OCI-LY3 (cell line): ENCODE measurements at regions not wholly inside any gene's neighbourhood (a gene's known extent, or its start where the extent isn't known, plus 50 kb on each side); places are given as distances from the start of the nearest gene placed in this dataset.

Source experiments
- H2AFZ ChIP-seq: fragments of 200-600, 300-600 bp; shearing (Covaris generic); 2 replicates; pipeline ENCODE4 v1.6.0; 2014; ENCODE audit warnings: antibody characterized with exemption, low read depth, low read length
- H3K27ac ChIP-seq: fragments of 200-600, 300-600 bp; sonication (generic); 2 replicates; pipeline ENCODE4 v1.5.1; 2014; ENCODE audit warnings: mild to moderate bottlenecking, low read length, moderate library complexity, mixed read lengths
- H3K27me3 ChIP-seq: fragments of 200-600, 300-600 bp; sonication (generic); 2 replicates; pipeline ENCODE4 v1.6.1; 2014; ENCODE audit warnings: low read depth, low read length, mixed read lengths
- H3K36me3 ChIP-seq: fragments of 200-600, 300-600 bp; sonication (generic); replicated peaks from 2 replicates; pipeline ENCODE3; 2014; ENCODE audit warnings: low read depth, low read length, mixed read lengths
- H3K4me1 ChIP-seq: fragments of 300-600, 200-600 bp; sonication (generic); 2 replicates; pipeline ENCODE4 v1.6.1; 2014; ENCODE audit warnings: low read length, mixed read lengths
- H3K4me2 ChIP-seq: fragments of 200-600, 300-600 bp; sonication (generic); 2 replicates; pipeline ENCODE4 v1.6.1; 2014; ENCODE audit warnings: low read length, mixed read lengths
- H3K4me3 ChIP-seq: fragments of 300-600, 200-600 bp; sonication (generic); 2 replicates; pipeline ENCODE4 v1.5.1; 2014; ENCODE audit warnings: antibody characterized with exemption, mild to moderate bottlenecking, low read length, moderate library complexity
- H3K79me2 ChIP-seq: fragments of 300-600, 200-600 bp; shearing (Covaris generic); 2 replicates; pipeline ENCODE4 v1.6.1; 2014; ENCODE audit warnings: mild to moderate bottlenecking, low read length, mixed read lengths
- H3K9ac ChIP-seq: fragments of 300-600, 200-600 bp; shearing (Covaris generic); 2 replicates; pipeline ENCODE4 v1.6.0; 2014; ENCODE audit warnings: mild to moderate bottlenecking, low read length, moderate library complexity
- H3K9me3 ChIP-seq: fragments of 200-600, 300-600 bp; shearing (Covaris generic); 2 replicates; pipeline ENCODE4 v1.6.1; 2014; ENCODE audit warnings: low read length, mixed read lengths; ENCODE audit not compliant: insufficient read depth
- H4K20me1 ChIP-seq: fragments of 200-600, 300-600 bp; sonication (generic); 2 replicates; pipeline ENCODE4 v1.6.1; 2016; ENCODE audit warnings: low read length, mixed read lengths; ENCODE audit not compliant: insufficient read depth
- CTCF ChIP-seq: fragments of 200-600, 300-600 bp; sonication (generic); IDR thresholded peaks from 2 replicates; pipeline ENCODE4 v1.5.1; 2014; ENCODE audit warnings: antibody characterized with exemption, low read length, low read depth
- EZH2phosphoT487 ChIP-seq: fragments of 200-600 bp; shearing (Covaris generic); IDR thresholded peaks from 2 replicates; pipeline ENCODE4 v1.6.1; 2018; ENCODE audit warnings: antibody characterized with exemption, mixed run types, low read depth

- H3K4me3 ChIP-seq = no peak overlapping the region
- no peaks in the 10 kb centered on the region for H3K79me2 ChIP-seq
- no peak for TF ChIP-seq CTCF
- TF ChIP-seq EZH2phosphoT487 = no peak
- no peak overlapping the region for H3K27ac ChIP-seq
- H3K36me3 ChIP-seq = no peaks in the 10 kb centered on the region
- peaks cover 29% of the 10 kb centered on the region for H3K27me3 ChIP-seq
- H3K9ac ChIP-seq = no peak overlapping the region
- H3K4me1 ChIP-seq = peaks cover 3% of the 10 kb centered on the region; the same call in 1 of the 2 replicates
- no peaks in the 10 kb centered on the region for H3K9me3 ChIP-seq
- H2AFZ ChIP-seq = no peak overlapping the region
- H3K4me2 ChIP-seq = no peak overlapping the region
- H4K20me1 ChIP-seq = no peaks in the 10 kb centered on the region
Measured at GRCh38 chr6:167505199-167505598, 180.3 kb downstream of the TTLL2 start.

DNA sequence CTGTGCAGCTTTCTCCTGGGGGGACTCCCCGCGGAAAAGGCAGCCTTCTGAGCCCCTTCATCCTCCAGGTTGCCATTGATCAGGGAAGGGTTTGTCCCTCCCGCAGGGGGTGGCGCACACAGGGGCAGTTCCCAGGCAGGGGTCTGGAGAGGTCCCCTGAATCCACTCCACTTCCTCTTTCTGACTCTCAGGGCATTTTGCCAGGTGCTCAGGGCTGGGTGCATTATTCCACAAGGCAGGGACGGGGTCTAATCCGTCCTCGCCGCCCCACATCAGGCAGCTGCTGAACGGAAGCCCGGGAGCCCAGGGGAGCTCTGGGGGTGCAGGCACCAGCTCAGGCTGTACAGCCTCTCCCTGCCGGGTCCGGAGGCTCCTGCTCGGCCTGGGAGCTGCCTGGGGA, 180.9 kb downstream of the TTLL2 start:
- no peak overlapping the region for H3K4me3 ChIP-seq
- no peaks in the 10 kb centered on the region for H3K36me3 ChIP-seq
- no peak overlapping the region for H3K9ac ChIP-seq
- H3K27ac ChIP-seq = no peak overlapping the region
- H3K9me3 ChIP-seq = no peaks in the 10 kb centered on the region
- no peak overlapping the region for H2AFZ ChIP-seq
- H3K4me2 ChIP-seq = no peak overlapping the region
- no peaks in the 10 kb centered on the region for H3K79me2 ChIP-seq
- peaks cover 5% of the 10 kb centered on the region; the same call in 1 of the 2 replicates for H3K4me1 ChIP-seq
- TF ChIP-seq EZH2phosphoT487 (no peak), CTCF (no peak)
- H3K27me3 ChIP-seq = peaks cover 34% of the 10 kb centered on the region
- H4K20me1 ChIP-seq = no peaks in the 10 kb centered on the region

- Histone ChIP-seq H3K9me3 (no peaks in the 10 kb centered on the region), H3K4me3 (no peak overlapping the region), H2AFZ (no peak overlapping the region), H3K36me3 (no peaks in the 10 kb centered on the region), H3K79me2 (no peaks in the 10 kb centered on the region), H3K9ac (no peak overlapping the region), H3K4me2 (no peak overlapping the region), H3K4me1 (peaks cover 14% of the 10 kb centered on the region), H3K27ac (no peak overlapping the region), H4K20me1 (no peaks in the 10 kb centered on the region), H3K27me3 (peaks cover 34% of the 10 kb centered on the region)
- TF ChIP-seq EZH2phosphoT487 = no peak
- TF ChIP-seq CTCF = no peak
Measured at GRCh38 chr6:167506443-167507301, 181.8 kb downstream of the TTLL2 start.

GRCh38 chr6:167507376-167507945, 182.6 kb downstream of the TTLL2 start:
- Histone ChIP-seq H3K27me3 (peaks cover 33% of the 10 kb centered on the region), H4K20me1 (no peaks in the 10 kb centered on the region), H3K4me1 (peaks cover 22% of the 10 kb centered on the region), H3K79me2 (no peaks in the 10 kb centered on the region), H3K4me3 (no peak overlapping the region), H3K9me3 (no peaks in the 10 kb centered on the region), H3K9ac (no peak overlapping the region), H2AFZ (no peak overlapping the region), H3K4me2 (no peak overlapping the region), H3K36me3 (no peaks in the 10 kb centered on the region), H3K27ac (no peak overlapping the region)
- no peak for TF ChIP-seq CTCF
- no peak for TF ChIP-seq EZH2phosphoT487
